Adrenal gland (tissue), 9 donors: ENCODE measurements at regions not wholly inside any gene's neighbourhood (a gene's known extent, or its start where the extent isn't known, plus 50 kb on each side); places are given as distances from the start of the nearest gene placed in this dataset.

Experiments
- DNase-seq, 7 donors: peaks; one replicate each; pipeline ENCODE4 v3.0.0-alpha.2; 2019 to 2020
- H3K27ac ChIP-seq, 5 donors: fragments of 200-600 bp; sonication (generic) in 4 of 5; 1 replicate in 3 of 5; 2 replicates in 2 of 5; pipeline versions ENCODE4 v1.5.1 to v1.8.0; 2016 to 2020; ENCODE audit warnings: mild to moderate bottlenecking in 1 of 5
- H3K27me3 ChIP-seq: fragments of 200-600 bp; 2 replicates; pipeline ENCODE4 v1.8.0; 2021
- H3K36me3 ChIP-seq, 2 donors: fragments of 200-600 bp; replicated peaks in 1 of 2; 1 replicate in 1 of 2; 2 replicates in 1 of 2; pipeline versions ENCODE4 v1.5.1 to v1.8.0; 2018 to 2022
- H3K4me1 ChIP-seq, 2 donors: fragments of 200-600 bp; replicated peaks in 1 of 2; 1 replicate in 1 of 2; 2 replicates in 1 of 2; pipeline versions ENCODE4 v1.5.1 to v1.8.0; 2018 to 2021
- H3K4me3 ChIP-seq, 4 donors: fragments of 200-600 bp; sonication (generic) in 3 of 4; one replicate each; pipeline ENCODE4 v1.5.1; 2016 to 2018
- H3K9me3 ChIP-seq, 3 donors: fragments of 200-600 bp; sonication (generic) in 1 of 3; replicated peaks in 1 of 3; 1 replicate in 2 of 3; 2 replicates in 1 of 3; pipeline versions ENCODE4 v1.5.1 to v1.8.0; 2016 to 2021
- CTCF ChIP-seq, 6 experiments: fragments of 450-650 bp in 4 of 6; fragments of 200-600 bp in 2 of 6; sonication (generic) in 1 of 6; IDR thresholded peaks; 1 replicate in 5 of 6; 2 replicates in 1 of 6; pipeline versions ENCODE4 v1.5.1 to v1.8.0; 2016 to 2021; ENCODE audit warnings: antibody characterized with exemption in 6 of 6, mild to moderate bottlenecking in 2 of 6, moderate library complexity in 1 of 6
- POLR2A ChIP-seq, 2 donors: fragments of 450-650 bp; IDR thresholded peaks; one replicate each; pipeline ENCODE4 v1.6.1; 2017; ENCODE audit warnings: antibody characterized with exemption in 2 of 2, mild to moderate bottlenecking in 2 of 2, moderate library complexity in 1 of 2
- WGBS, 4 donors: extraction: QIAGEN DNeasy Blood & Tissue Kit in 2 of 4; methylation state at CpG; one replicate each; pipeline versions ENCODE4 v1.1.5 to v1.1.7; 2013 to 2017; 5-methylcytosine and 5-hydroxymethylcytosine counted together
- intact Hi-C, 2 donors: fragments of 100-400 bp; cut with DNase I; formaldehyde crosslinking; loops; one replicate each; pipeline versions ENCODE4 v1.14.1 to v1.15.0; 2022 to 2023
- donor health status: healthy with polysubstance abuse.
- donor health status: Bipolar disorder and iron deficiency.
- donor health status: DM: yes; HTN: yes; CAD: no.
- donor health status: DM: no; HTN: no; CAD: no.
- donor health status: DM: no; HTN: no; CAD: no.

- no peak overlapping the region for H3K4me3 ChIP-seq
- no peak overlapping the region for H3K27ac ChIP-seq
- WGBS, 4 donors = 79 to 89% (median 83%) methylated on average over 2 of the region's 2 CpGs
- intact Hi-C loops = no loop called here
- no peaks in the 10 kb centered on the region for H3K27me3 ChIP-seq
- DNase-seq = no peak
- H3K36me3 ChIP-seq = no peaks in the 10 kb centered on the region
- H3K4me1 ChIP-seq = no peaks in the 10 kb centered on the region
- H3K9me3 ChIP-seq = no peaks in the 10 kb centered on the region
- TF ChIP-seq POLR2A (IDR thresholded peaks at IDR 0.05) = no peak
- no peak for TF ChIP-seq CTCF (IDR thresholded peaks at IDR 0.05)
Measured at GRCh38 chr2:216943109-216943508, 83.2 kb upstream of the TNP1 start.

- Histone ChIP-seq H3K9me3 (no peaks in the 10 kb centered on the region), H3K27me3 (no peaks in the 10 kb centered on the region), H3K36me3 (no peaks in the 10 kb centered on the region), H3K4me3 (no peak overlapping the region), H3K27ac (no peak overlapping the region), H3K4me1 (no peaks in the 10 kb centered on the region)
- no peak for DNase-seq
- intact Hi-C loops = no loop called here
- WGBS, 4 donors = 79 to 88% (median 82%) methylated on average over 3 of the region's 3 CpGs
- TF ChIP-seq CTCF (IDR thresholded peaks at IDR 0.05) = no peak
- no peak for TF ChIP-seq POLR2A (IDR thresholded peaks at IDR 0.05)
Measured at GRCh38 chr2:216942465-216942864, 82.6 kb upstream of the TNP1 start.

GRCh38 chr2:216942016-216942415 is 82.2 kb upstream of the TNP1 start:
- intact Hi-C loops = no loop called here
- no peak for DNase-seq
- no peaks in the 10 kb centered on the region for H3K27me3 ChIP-seq
- no peak overlapping the region for H3K4me3 ChIP-seq
- no peaks in the 10 kb centered on the region for H3K36me3 ChIP-seq
- no peaks in the 10 kb centered on the region for H3K9me3 ChIP-seq
- 89 to 96% (median 92%) methylated on average over 5 of the region's 5 CpGs for WGBS, 4 donors
- H3K4me1 ChIP-seq = no peaks in the 10 kb centered on the region
- TF ChIP-seq CTCF (IDR thresholded peaks at IDR 0.05) (no peak), POLR2A (IDR thresholded peaks at IDR 0.05) (no peak)
- no peak overlapping the region for H3K27ac ChIP-seq

- Histone ChIP-seq H3K27me3 (no peaks in the 10 kb centered on the region), H3K4me1 (no peaks in the 10 kb centered on the region), H3K27ac (no peak overlapping the region), H3K36me3 (no peaks in the 10 kb centered on the region), H3K9me3 (no peaks in the 10 kb centered on the region), H3K4me3 (no peak overlapping the region)
- no peak for DNase-seq
- intact Hi-C loops = no loop called here
- WGBS, 4 donors = 79 to 88% (median 81%) methylated on average over 5 of the region's 5 CpGs
- TF ChIP-seq CTCF (IDR thresholded peaks at IDR 0.05) (no peak), POLR2A (IDR thresholded peaks at IDR 0.05) (no peak)
Measured at GRCh38 chr2:216936954-216937357, 77.1 kb upstream of the TNP1 start.
